Transverse colon (tissue), 4 donors: ENCODE measurements at regions not wholly inside any gene's neighbourhood (a gene's known extent, or its start where the extent isn't known, plus 50 kb on each side); places are given as distances from the start of the nearest gene placed in this dataset.

ENCODE experiments used
- DNase-seq: peaks from one replicate; pipeline ENCODE4 v3.0.0-alpha.2; 2019
- H3K27ac ChIP-seq, 4 donors: fragments of 200-600 bp; sonication (generic); 2 replicates each; pipeline ENCODE4 v1.5.1; 2016 to 2018; ENCODE audit warnings: inconsistent platforms in 4 of 4
- H3K27me3 ChIP-seq: fragments of 200-600 bp; sonication (generic); 2 replicates; pipeline ENCODE4 v1.5.1; 2017; ENCODE audit warnings: inconsistent platforms
- H3K36me3 ChIP-seq, 4 donors: fragments of 200-600 bp; sonication (generic); 2 replicates each; pipeline ENCODE4 v1.5.1; 2017 to 2019; ENCODE audit warnings: inconsistent platforms in 4 of 4
- H3K4me1 ChIP-seq, 4 donors: fragments of 200-600 bp; sonication (generic); 2 replicates each; pipeline ENCODE4 v1.5.1; 2017 to 2020; ENCODE audit warnings: inconsistent platforms in 4 of 4
- H3K4me3 ChIP-seq, 4 donors: fragments of 200-600 bp; sonication (generic); 1 replicate in 1 of 4; 2 replicates in 3 of 4; pipeline versions ENCODE4 v1.5.1 to v1.6.1; 2017 to 2019; ENCODE audit warnings: inconsistent platforms in 4 of 4
- H3K9me3 ChIP-seq, 2 donors: fragments of 200-600 bp; sonication (generic); 2 replicates each; pipeline ENCODE4 v1.5.1; 2017 to 2019; ENCODE audit warnings: inconsistent platforms in 2 of 2
- EP300 ChIP-seq: sonication (generic); formaldehyde crosslinking; IDR thresholded peaks from one replicate; pipeline ENCODE4 v1.6.1; 2017; ENCODE audit warnings: antibody characterized with exemption, low read depth
- POLR2A ChIP-seq: fragments of 450-650 bp; IDR thresholded peaks from one replicate; pipeline ENCODE4 v1.6.1; 2016; ENCODE audit warnings: antibody characterized with exemption, mild to moderate bottlenecking, moderate library complexity
- POLR2AphosphoS5 ChIP-seq, 3 donors: sonication (generic); formaldehyde crosslinking; IDR thresholded peaks; one replicate each; pipeline ENCODE4 v1.6.1; 2016; ENCODE audit warnings: antibody characterized with exemption in 3 of 3
- WGBS, 2 donors: methylation state at CpG; one replicate each; pipeline ENCODE4 v1.1.5; 2018; ENCODE audit warnings: low coverage in 1 of 2; 5-methylcytosine and 5-hydroxymethylcytosine counted together
- in situ Hi-C, 4 donors: fragments of 200-750 bp; cut with MboI; loops; one replicate each; pipeline versions ENCODE4 v1.15.0 to v1.15.1; 2017; ENCODE audit warnings: low sequenced_read_pairs in 3 of 4, low pct_ligation_motif_present in 1 of 4, low pct_unique_long_range_greater_than_20kb in 1 of 4
- intact Hi-C: fragments of 100-400 bp; cut with DNase I; formaldehyde crosslinking; loops from one replicate; pipeline ENCODE4 v1.15.1; 2023; ENCODE audit warnings: low total_unique reads
- TF ChIP-seq, protein P1 (sequence below), 5 experiments: fragments of 200-600 bp in 3 of 5; fragments of 450-650 bp in 2 of 5; sonication (generic) in 3 of 5; IDR thresholded peaks; 1 replicate in 2 of 5; 2 replicates in 3 of 5; pipeline ENCODE4 v1.5.1; 2016 to 2017; ENCODE audit warnings: antibody characterized with exemption in 5 of 5, inconsistent platforms in 3 of 5, mild to moderate bottlenecking in 2 of 5, moderate library complexity in 1 of 5

DNA sequence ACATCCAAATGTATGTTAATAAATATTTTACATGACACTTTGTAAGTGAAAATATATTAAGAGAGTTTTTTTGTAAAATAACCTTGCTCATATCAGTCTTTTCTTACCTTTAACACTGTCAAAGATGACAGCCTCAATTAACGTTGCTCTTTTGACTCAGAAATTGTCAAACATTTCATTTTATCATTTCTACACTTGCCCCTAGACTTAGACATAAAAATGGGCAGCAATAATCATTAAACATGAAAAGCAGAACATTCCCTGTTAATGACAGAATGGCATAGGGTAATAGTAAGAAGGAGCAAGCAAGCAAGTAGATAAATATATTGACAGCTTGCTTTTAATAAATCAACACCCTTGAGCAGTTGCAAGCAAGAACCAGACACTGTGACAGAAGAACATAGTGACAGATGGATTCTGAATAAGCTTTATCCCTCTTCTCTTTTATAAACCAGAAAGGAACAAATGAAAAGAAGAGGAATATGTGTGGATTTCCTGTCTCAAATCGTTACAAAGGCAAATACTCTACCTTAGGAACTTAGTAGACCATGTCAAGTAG, 796.0 kb upstream of the CHD1 start:
- no peak overlapping the region for H3K4me3 ChIP-seq
- in situ Hi-C loops (no loop called here), intact Hi-C loops (no loop called here)
- DNase-seq: no peak
- H3K27ac ChIP-seq: no peak overlapping the region
- no peaks in the 10 kb centered on the region for H3K9me3 ChIP-seq
- no peaks in the 10 kb centered on the region for H3K27me3 ChIP-seq
- WGBS, 2 donors: 41 to 43% methylated on average over 1 to 2 of the region's 2 CpGs
- no peaks in the 10 kb centered on the region for H3K4me1 ChIP-seq
- no peaks in the 10 kb centered on the region for H3K36me3 ChIP-seq
- TF ChIP-seq EP300 (no peak), POLR2AphosphoS5 (IDR thresholded peaks at IDR 0.05) (no peak), POLR2A (no peak)
- TF ChIP-seq, protein P1, sequence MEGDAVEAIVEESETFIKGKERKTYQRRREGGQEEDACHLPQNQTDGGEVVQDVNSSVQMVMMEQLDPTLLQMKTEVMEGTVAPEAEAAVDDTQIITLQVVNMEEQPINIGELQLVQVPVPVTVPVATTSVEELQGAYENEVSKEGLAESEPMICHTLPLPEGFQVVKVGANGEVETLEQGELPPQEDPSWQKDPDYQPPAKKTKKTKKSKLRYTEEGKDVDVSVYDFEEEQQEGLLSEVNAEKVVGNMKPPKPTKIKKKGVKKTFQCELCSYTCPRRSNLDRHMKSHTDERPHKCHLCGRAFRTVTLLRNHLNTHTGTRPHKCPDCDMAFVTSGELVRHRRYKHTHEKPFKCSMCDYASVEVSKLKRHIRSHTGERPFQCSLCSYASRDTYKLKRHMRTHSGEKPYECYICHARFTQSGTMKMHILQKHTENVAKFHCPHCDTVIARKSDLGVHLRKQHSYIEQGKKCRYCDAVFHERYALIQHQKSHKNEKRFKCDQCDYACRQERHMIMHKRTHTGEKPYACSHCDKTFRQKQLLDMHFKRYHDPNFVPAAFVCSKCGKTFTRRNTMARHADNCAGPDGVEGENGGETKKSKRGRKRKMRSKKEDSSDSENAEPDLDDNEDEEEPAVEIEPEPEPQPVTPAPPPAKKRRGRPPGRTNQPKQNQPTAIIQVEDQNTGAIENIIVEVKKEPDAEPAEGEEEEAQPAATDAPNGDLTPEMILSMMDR (IDR thresholded peaks at IDR 0.05): no peak

DNA sequence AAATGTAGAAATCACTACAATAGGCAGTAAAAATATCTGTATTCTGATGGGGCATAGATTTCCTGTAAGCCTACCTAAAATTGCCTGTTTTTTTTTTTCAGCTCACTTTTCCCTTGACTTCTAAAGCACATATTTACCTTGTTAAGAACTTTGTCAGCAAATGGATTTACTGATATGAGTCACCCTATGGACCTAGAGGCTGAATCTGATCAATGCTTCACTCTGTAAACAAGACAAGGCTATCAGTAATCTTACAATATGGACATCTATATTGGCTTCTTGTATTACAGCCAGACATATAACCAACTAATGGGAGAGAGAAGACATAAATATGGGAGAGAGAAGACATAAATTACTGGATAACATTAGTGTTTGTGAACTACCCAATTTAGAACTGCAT, 792.7 kb upstream of the CHD1 start:
- Histone ChIP-seq H3K9me3 (no peaks in the 10 kb centered on the region), H3K4me3 (no peak overlapping the region), H3K36me3 (no peaks in the 10 kb centered on the region), H3K27me3 (no peaks in the 10 kb centered on the region), H3K4me1 (no peaks in the 10 kb centered on the region), H3K27ac (no peak overlapping the region)
- no peak for TF ChIP-seq POLR2A
- TF ChIP-seq EP300: no peak
- TF ChIP-seq, protein P1 (IDR thresholded peaks at IDR 0.05): no peak
- TF ChIP-seq POLR2AphosphoS5 (IDR thresholded peaks at IDR 0.05): no peak
- DNase-seq: no peak
- in situ Hi-C loops (no loop called here), intact Hi-C loops (no loop called here)

- WGBS, 2 donors: 76 to 78% methylated on average over 3 of the region's 3 CpGs
- intact Hi-C loops: no loop called here
- DNase-seq: no peak
- TF ChIP-seq POLR2AphosphoS5 (IDR thresholded peaks at IDR 0.05) (no peak), POLR2A (no peak), EP300 (no peak)
- TF ChIP-seq, protein P1 (IDR thresholded peaks at IDR 0.05): no peak
- no peak overlapping the region for H3K4me3 ChIP-seq
- in situ Hi-C loops: no loop called here
- H3K9me3 ChIP-seq: no peaks in the 10 kb centered on the region
- no peaks in the 10 kb centered on the region for H3K36me3 ChIP-seq
- no peak overlapping the region for H3K27ac ChIP-seq
- no peaks in the 10 kb centered on the region for H3K27me3 ChIP-seq
- H3K4me1 ChIP-seq: no peaks in the 10 kb centered on the region
These were observed 787.1 kb upstream of the CHD1 start for GRCh38 chr5:99715921-99716320.

DNA sequence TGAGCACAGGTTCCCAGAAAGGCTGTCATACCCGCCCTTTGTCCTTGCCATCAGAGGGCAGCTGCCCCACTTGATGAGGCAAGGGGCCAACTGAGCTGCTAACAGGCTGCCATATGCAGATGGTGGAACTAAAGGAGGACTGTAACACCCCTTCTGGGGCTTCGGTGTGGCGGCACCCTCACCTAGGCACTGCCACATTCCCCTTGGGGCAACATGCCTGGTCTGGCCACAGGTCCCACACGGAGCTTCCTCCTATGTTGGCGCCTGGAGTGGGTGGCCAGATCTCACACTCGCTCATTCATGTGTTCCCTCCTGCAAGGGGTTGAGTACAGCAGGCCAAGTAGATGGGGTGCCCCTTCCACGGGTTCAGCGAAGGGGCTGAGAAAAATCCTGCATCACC, 777.4 kb upstream of the CHD1 start:
- Histone ChIP-seq H3K9me3 (no peaks in the 10 kb centered on the region), H3K4me1 (no peaks in the 10 kb centered on the region), H3K4me3 (no peak overlapping the region), H3K36me3 (no peaks in the 10 kb centered on the region), H3K27me3 (no peaks in the 10 kb centered on the region), H3K27ac (no peak overlapping the region)
- WGBS, 2 donors: 60 to 87% methylated on average over 1 to 8 of the region's 8 CpGs
- no peak for DNase-seq
- in situ Hi-C loops: no loop called here
- intact Hi-C loops: no loop called here
- TF ChIP-seq POLR2A (no peak), EP300 (no peak), POLR2AphosphoS5 (IDR thresholded peaks at IDR 0.05) (no peak)
- TF ChIP-seq, protein P1 (IDR thresholded peaks at IDR 0.05): no peak
